DMS79 treated with DMSO at 0.1 percent for 48 hours (cell line): ENCODE measurements at regions not wholly inside any gene's neighbourhood (a gene's known extent, or its start where the extent isn't known, plus 50 kb on each side); places are given as distances from the start of the nearest gene placed in this dataset.
"Not testable (repeated sequence)": the region's sequence is repeated elsewhere in the genome, so short reads cannot be mapped to it uniquely, and the experiment has no call there.

Experiments
- DNase-seq: peaks from one replicate; lab custom pipeline; 2025; lab: John Stamatoyannopoulos, UW

- no peak for DNase-seq
These were observed 314.2 kb downstream of the PID1 start for GRCh38 chr2:228956701-228957474.

- DNase-seq = no peak
These were observed 321.3 kb downstream of the PID1 start for GRCh38 chr2:228949831-228950230.

- no peak for DNase-seq
These were observed 325.4 kb downstream of the PID1 start for GRCh38 chr2:228945710-228946109.

GRCh38 chr2:228942856-228943255 is 328.2 kb downstream of the PID1 start:
- no peak for DNase-seq

- DNase-seq = no peak
These were observed 332.5 kb downstream of the PID1 start for GRCh38 chr2:228938629-228939028.

GRCh38 chr2:228927028-228928010 is 343.8 kb downstream of the PID1 start:
- no peak for DNase-seq

GRCh38 chr2:228919808-228920207 is 351.3 kb downstream of the PID1 start:
- no peak for DNase-seq

GRCh38 chr2:228917220-228917619 is 353.9 kb downstream of the PID1 start:
- no peak for DNase-seq

- no peak for DNase-seq
These were observed 354.5 kb downstream of the PID1 start for GRCh38 chr2:228916416-228917090.

- no peak for DNase-seq
These were observed 357.9 kb downstream of the PID1 start for GRCh38 chr2:228913176-228913575.

- DNase-seq = not testable (repeated sequence)
These were observed 360.2 kb downstream of the PID1 start for GRCh38 chr2:228910872-228911271.

- DNase-seq = no peak
These were observed 368.9 kb downstream of the PID1 start for GRCh38 chr2:228902176-228902575.

- no peak for DNase-seq
These were observed 369.6 kb downstream of the PID1 start for GRCh38 chr2:228901531-228901930.

GRCh38 chr2:228878138-228878537 is 392.9 kb downstream of the PID1 start:
- no peak for DNase-seq

- DNase-seq = no peak
These were observed 394.8 kb downstream of the PID1 start for GRCh38 chr2:228876276-228876675.

- DNase-seq = no peak
These were observed 395.8 kb downstream of the PID1 start for GRCh38 chr2:228875152-228875900.

GRCh38 chr2:228871012-228871411 is 400.1 kb downstream of the PID1 start:
- DNase-seq = no peak

GRCh38 chr2:228869636-228870264 is 401.3 kb downstream of the PID1 start:
- no peak for DNase-seq

GRCh38 chr2:228867406-228867805 is 403.7 kb downstream of the PID1 start:
- no peak for DNase-seq

GRCh38 chr2:228866781-228867180 is 404.3 kb downstream of the PID1 start:
- no peak for DNase-seq

GRCh38 chr2:228866044-228866443 is 405.0 kb downstream of the PID1 start:
- no peak for DNase-seq
